Neural cell (in vitro differentiated cells): ENCODE measurements at regions not wholly inside any gene's neighbourhood (a gene's known extent, or its start where the extent isn't known, plus 50 kb on each side); places are given as distances from the start of the nearest gene placed in this dataset.

ENCODE experiments used
- H2AFZ ChIP-seq: fragments of 200-600, 300-800 bp; sonication (generic), shearing (Covaris generic); 2 replicates; pipeline ENCODE4 v1.6.0; 2014; ENCODE audit warnings: low read depth, mild to moderate bottlenecking, antibody characterized with exemption, low read length, moderate library complexity
- H3F3A ChIP-seq: fragments of 200-600 bp; shearing (Covaris generic); 2 replicates; pipeline ENCODE4 v1.6.1; 2016; ENCODE audit warnings: mild to moderate bottlenecking, moderate library complexity, mixed read lengths, antibody characterized with exemption, low read length; ENCODE audit not compliant: insufficient read depth, poor library complexity, severe bottlenecking
- H3K27ac ChIP-seq: fragments of 200-600, 300-800 bp; sonication (generic), shearing (Covaris generic); 2 replicates; pipeline ENCODE4 v1.5.1; 2014; ENCODE audit warnings: mild to moderate bottlenecking, low read length, moderate library complexity
- H3K27me3 ChIP-seq: fragments of 300-800, 200-600 bp; sonication (generic), shearing (Covaris generic); 2 replicates; pipeline ENCODE4 v1.6.0; 2014; ENCODE audit warnings: mild to moderate bottlenecking, low read depth, low read length, moderate library complexity; ENCODE audit not compliant: insufficient read depth
- H3K36me3 ChIP-seq: fragments of 300-800, 200-600 bp; sonication (generic), shearing (Covaris generic); 2 replicates; pipeline ENCODE4 v1.5.1; 2014; ENCODE audit warnings: mild to moderate bottlenecking, antibody characterized with exemption, low read length, moderate library complexity; ENCODE audit not compliant: insufficient read depth
- H3K4me2 ChIP-seq: fragments of 300-800, 200-600 bp; sonication (generic), shearing (Covaris generic); 2 replicates; pipeline ENCODE4 v1.6.0; 2014; ENCODE audit warnings: mild to moderate bottlenecking, low read length
- H3K4me3 ChIP-seq: fragments of 300-800, 200-600 bp; sonication (generic), shearing (Covaris generic); 2 replicates; pipeline ENCODE4 v1.5.1; 2014; ENCODE audit warnings: mild to moderate bottlenecking, low read length, moderate library complexity
- H3K79me2 ChIP-seq: fragments of 200-600 bp; shearing (Covaris generic); replicated peaks from 2 replicates; pipeline ENCODE4 v1.6.0; 2014; ENCODE audit warnings: mild to moderate bottlenecking, low read length, moderate library complexity; ENCODE audit not compliant: insufficient read depth
- H3K9ac ChIP-seq: fragments of 300-800, 200-600 bp; sonication (generic), shearing (Covaris generic); 2 replicates; pipeline ENCODE4 v1.6.1; 2016; ENCODE audit warnings: mild to moderate bottlenecking, low read length, mixed read lengths
- H3K9me2 ChIP-seq: fragments of 200-600 bp; shearing (Covaris generic); 2 replicates; pipeline ENCODE4 v1.6.1; 2016; ENCODE audit warnings: mild to moderate bottlenecking, low read length, mixed read lengths; ENCODE audit not compliant: insufficient read depth
- H3K9me3 ChIP-seq: fragments of 200-600, 300-800 bp; sonication (generic), shearing (Covaris generic); 2 replicates; pipeline ENCODE4 v1.6.1; 2016; ENCODE audit warnings: mild to moderate bottlenecking, mixed run types, low read length, moderate library complexity, mixed read lengths
- H4K20me1 ChIP-seq: fragments of 200-600 bp; shearing (Covaris generic); 2 replicates; pipeline ENCODE4 v1.6.1; 2016; ENCODE audit warnings: mild to moderate bottlenecking, mixed run types; ENCODE audit not compliant: insufficient read depth
- EP300 ChIP-seq: fragments of 450-650 bp; conservative IDR thresholded peaks from 2 replicates; pipeline ENCODE4 v1.6.1; 2014; ENCODE audit warnings: antibody characterized with exemption, mild to moderate bottlenecking, moderate library complexity; ENCODE audit not compliant: poor library complexity, severe bottlenecking
- EZH2 ChIP-seq: fragments of 200-600, 300-800 bp; shearing (Covaris generic), sonication (generic); IDR thresholded peaks from 2 replicates; pipeline ENCODE4 v1.6.1; 2014; ENCODE audit warnings: antibody characterized with exemption, low read length, borderline replicate concordance, mild to moderate bottlenecking; ENCODE audit not compliant: insufficient read depth, poor library complexity, severe bottlenecking
- MXI1 ChIP-seq: fragments of 450-650 bp; conservative IDR thresholded peaks from 2 replicates; pipeline ENCODE4 v1.6.1; 2014; ENCODE audit warnings: antibody characterized with exemption, mild to moderate bottlenecking; ENCODE audit not compliant: poor library complexity, severe bottlenecking
- POLR2AphosphoS5 ChIP-seq: IDR thresholded peaks from 2 replicates; pipeline ENCODE4 v1.6.1; 2012
- RAD21 ChIP-seq: fragments of 450-650 bp; conservative IDR thresholded peaks from 2 replicates; pipeline ENCODE4 v1.6.1; 2014; ENCODE audit warnings: antibody characterized with exemption, mild to moderate bottlenecking, moderate library complexity
- SMC3 ChIP-seq: fragments of 450-650 bp; conservative IDR thresholded peaks from 2 replicates; pipeline ENCODE4 v1.6.1; 2014; ENCODE audit warnings: antibody characterized with exemption, mild to moderate bottlenecking, moderate library complexity; ENCODE audit not compliant: poor library complexity
- TAF1 ChIP-seq: IDR thresholded peaks from 2 replicates; pipeline ENCODE4 v1.6.1; 2012; ENCODE audit warnings: low read depth
- TF ChIP-seq, protein P1 (sequence below): IDR thresholded peaks from 2 replicates; pipeline ENCODE4 v1.6.1; 2012; ENCODE audit warnings: borderline replicate concordance
- TF ChIP-seq, protein P2 (sequence below): fragments of 450-650 bp; IDR thresholded peaks from 2 replicates; pipeline ENCODE4 v1.5.1; 2014; ENCODE audit warnings: antibody characterized with exemption, mild to moderate bottlenecking, moderate library complexity; ENCODE audit not compliant: poor library complexity, severe bottlenecking

DNA sequence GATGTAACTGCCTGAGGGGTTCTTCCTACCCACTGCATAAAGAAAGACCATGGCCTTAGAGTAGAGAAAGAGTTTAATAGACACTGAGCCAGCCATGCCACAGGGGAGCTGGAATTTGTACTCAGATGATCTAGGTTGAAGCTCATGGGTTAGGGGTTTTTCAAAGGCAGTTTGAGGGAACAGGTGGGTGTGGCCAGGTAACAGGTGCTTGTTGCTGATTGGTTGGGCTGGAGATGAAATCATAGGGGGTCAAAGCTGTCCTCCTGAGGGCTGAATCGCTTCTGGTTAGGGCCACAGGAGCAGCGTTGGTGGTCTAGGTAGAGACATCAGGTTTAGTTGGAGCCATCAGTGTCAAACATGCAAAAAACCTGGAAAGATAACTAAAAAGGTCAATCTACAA, 59.2 kb upstream of the CSNK1A1L start:
- H3K4me2 ChIP-seq, result no peak overlapping the region
- no peaks in the 10 kb centered on the region for H3K9me2 ChIP-seq
- TF ChIP-seq MXI1, result no peak
- TF ChIP-seq, protein P1, sequence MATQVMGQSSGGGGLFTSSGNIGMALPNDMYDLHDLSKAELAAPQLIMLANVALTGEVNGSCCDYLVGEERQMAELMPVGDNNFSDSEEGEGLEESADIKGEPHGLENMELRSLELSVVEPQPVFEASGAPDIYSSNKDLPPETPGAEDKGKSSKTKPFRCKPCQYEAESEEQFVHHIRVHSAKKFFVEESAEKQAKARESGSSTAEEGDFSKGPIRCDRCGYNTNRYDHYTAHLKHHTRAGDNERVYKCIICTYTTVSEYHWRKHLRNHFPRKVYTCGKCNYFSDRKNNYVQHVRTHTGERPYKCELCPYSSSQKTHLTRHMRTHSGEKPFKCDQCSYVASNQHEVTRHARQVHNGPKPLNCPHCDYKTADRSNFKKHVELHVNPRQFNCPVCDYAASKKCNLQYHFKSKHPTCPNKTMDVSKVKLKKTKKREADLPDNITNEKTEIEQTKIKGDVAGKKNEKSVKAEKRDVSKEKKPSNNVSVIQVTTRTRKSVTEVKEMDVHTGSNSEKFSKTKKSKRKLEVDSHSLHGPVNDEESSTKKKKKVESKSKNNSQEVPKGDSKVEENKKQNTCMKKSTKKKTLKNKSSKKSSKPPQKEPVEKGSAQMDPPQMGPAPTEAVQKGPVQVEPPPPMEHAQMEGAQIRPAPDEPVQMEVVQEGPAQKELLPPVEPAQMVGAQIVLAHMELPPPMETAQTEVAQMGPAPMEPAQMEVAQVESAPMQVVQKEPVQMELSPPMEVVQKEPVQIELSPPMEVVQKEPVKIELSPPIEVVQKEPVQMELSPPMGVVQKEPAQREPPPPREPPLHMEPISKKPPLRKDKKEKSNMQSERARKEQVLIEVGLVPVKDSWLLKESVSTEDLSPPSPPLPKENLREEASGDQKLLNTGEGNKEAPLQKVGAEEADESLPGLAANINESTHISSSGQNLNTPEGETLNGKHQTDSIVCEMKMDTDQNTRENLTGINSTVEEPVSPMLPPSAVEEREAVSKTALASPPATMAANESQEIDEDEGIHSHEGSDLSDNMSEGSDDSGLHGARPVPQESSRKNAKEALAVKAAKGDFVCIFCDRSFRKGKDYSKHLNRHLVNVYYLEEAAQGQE, result no peak
- no peak for TF ChIP-seq POLR2AphosphoS5
- TF ChIP-seq, protein P2, sequence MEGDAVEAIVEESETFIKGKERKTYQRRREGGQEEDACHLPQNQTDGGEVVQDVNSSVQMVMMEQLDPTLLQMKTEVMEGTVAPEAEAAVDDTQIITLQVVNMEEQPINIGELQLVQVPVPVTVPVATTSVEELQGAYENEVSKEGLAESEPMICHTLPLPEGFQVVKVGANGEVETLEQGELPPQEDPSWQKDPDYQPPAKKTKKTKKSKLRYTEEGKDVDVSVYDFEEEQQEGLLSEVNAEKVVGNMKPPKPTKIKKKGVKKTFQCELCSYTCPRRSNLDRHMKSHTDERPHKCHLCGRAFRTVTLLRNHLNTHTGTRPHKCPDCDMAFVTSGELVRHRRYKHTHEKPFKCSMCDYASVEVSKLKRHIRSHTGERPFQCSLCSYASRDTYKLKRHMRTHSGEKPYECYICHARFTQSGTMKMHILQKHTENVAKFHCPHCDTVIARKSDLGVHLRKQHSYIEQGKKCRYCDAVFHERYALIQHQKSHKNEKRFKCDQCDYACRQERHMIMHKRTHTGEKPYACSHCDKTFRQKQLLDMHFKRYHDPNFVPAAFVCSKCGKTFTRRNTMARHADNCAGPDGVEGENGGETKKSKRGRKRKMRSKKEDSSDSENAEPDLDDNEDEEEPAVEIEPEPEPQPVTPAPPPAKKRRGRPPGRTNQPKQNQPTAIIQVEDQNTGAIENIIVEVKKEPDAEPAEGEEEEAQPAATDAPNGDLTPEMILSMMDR, result no peak
- no peak for TF ChIP-seq EP300
- TF ChIP-seq RAD21, result no peak
- TF ChIP-seq TAF1, result no peak
- no peak for TF ChIP-seq SMC3
- no peak for TF ChIP-seq EZH2
- H3K79me2 ChIP-seq, result no peaks in the 10 kb centered on the region
- H3K9ac ChIP-seq, result no peak overlapping the region
- no peak overlapping the region for H3K27ac ChIP-seq
- no peaks in the 10 kb centered on the region for H3K36me3 ChIP-seq
- H3K9me3 ChIP-seq, result no peaks in the 10 kb centered on the region
- no peak overlapping the region for H3K4me3 ChIP-seq
- H3K27me3 ChIP-seq, result no peaks in the 10 kb centered on the region
- H4K20me1 ChIP-seq, result no peaks in the 10 kb centered on the region
- H2AFZ ChIP-seq, result no peak overlapping the region
- no peaks in the 10 kb centered on the region for H3F3A ChIP-seq

DNA sequence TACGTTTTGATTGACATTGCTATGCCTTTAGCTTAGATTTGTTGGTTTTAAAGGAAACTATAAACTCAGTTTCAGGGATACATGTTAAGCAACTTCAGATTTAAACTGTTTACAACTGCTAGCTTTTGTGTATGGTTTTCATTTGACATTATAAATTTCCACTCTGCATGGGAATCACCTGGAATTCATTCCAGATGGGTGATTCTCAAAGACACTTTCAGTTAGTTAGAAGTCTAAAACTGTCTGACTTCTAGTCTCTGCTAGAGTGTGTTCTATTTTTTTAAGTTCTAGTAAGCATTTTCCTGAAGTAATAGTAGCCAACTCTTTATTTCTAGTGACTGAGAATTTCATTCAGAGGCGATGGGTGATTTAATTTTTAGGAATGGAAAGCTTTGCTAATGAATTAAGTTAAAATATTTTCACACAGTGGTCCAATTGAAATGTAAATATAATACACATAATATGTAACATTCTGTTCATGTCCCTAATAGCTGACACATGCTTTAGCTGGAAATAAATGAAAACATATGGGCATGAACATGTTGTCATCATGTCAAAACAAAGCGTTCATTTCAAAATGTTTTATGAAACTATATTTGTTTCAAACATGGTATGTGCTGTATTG, 58.3 kb upstream of the CSNK1A1L start:
- no peak for TF ChIP-seq TAF1
- Histone ChIP-seq H2AFZ (no peak overlapping the region), H3K36me3 (no peaks in the 10 kb centered on the region)

DNA sequence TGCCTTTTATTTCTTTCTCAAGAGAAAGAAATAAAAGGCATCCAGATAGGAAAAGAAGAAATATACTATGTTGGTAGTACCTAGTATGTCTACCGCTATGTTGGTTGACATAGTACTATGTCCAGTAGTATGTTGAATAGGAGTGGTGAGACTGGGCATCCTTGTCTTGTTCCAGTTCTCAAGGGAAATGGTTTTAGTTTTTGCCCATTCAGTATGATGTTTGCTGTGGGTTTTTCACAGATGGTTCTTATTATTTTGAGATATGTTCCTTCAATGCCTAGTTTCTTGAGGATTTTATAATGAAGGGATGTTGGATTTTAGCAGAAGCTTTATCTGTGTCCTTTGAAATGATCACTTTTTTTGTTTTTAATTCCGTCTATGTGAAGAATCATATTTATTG, 53.0 kb upstream of the CSNK1A1L start:
- Histone ChIP-seq H3K9ac (no peak overlapping the region), H3K9me3 (no peaks in the 10 kb centered on the region), H3K9me2 (no peaks in the 10 kb centered on the region), H3K36me3 (no peaks in the 10 kb centered on the region), H3K27ac (no peak overlapping the region), H3K27me3 (no peaks in the 10 kb centered on the region), H3K79me2 (no peaks in the 10 kb centered on the region), H3K4me3 (no peak overlapping the region), H3K4me2 (no peak overlapping the region), H4K20me1 (no peaks in the 10 kb centered on the region), H3F3A (no peaks in the 10 kb centered on the region), H2AFZ (no peak overlapping the region)
- no peak for TF ChIP-seq RAD21
- no peak for TF ChIP-seq MXI1
- TF ChIP-seq, protein P1, result no peak
- no peak for TF ChIP-seq EP300
- TF ChIP-seq SMC3, result no peak
- no peak for TF ChIP-seq EZH2
- TF ChIP-seq, protein P2, result no peak
- TF ChIP-seq POLR2AphosphoS5, result no peak
- no peak for TF ChIP-seq TAF1

More for the DNA sequence above, 58.3 kb upstream of the CSNK1A1L start:
- H3K9ac ChIP-seq, result no peak overlapping the region
- H3K4me3 ChIP-seq, result no peak overlapping the region
- H3K27me3 ChIP-seq, result no peaks in the 10 kb centered on the region
- no peaks in the 10 kb centered on the region for H3K9me2 ChIP-seq
- H3F3A ChIP-seq, result no peaks in the 10 kb centered on the region
- no peak overlapping the region for H3K27ac ChIP-seq
- no peaks in the 10 kb centered on the region for H3K9me3 ChIP-seq
- H4K20me1 ChIP-seq, result no peaks in the 10 kb centered on the region
- H3K4me2 ChIP-seq, result no peak overlapping the region
- H3K79me2 ChIP-seq, result no peaks in the 10 kb centered on the region
